ENCODE measurements at regions not wholly inside any gene's neighbourhood (a gene's known extent, or its start where the extent isn't known, plus 50 kb on each side); places are given as distances from the start of the nearest gene placed in this dataset.
"Not testable (repeated sequence)": the region's sequence is repeated elsewhere in the genome, so short reads cannot be mapped to it uniquely, and the experiment has no call there.

GRCh38 chr17:77843255-77843895, 115.1 kb upstream of the TNRC6C start:
- H3K9me3 ChIP-seq (ENCODE audit: control insufficient read depth, insufficient read depth, low read length); H3K27me3 ChIP-seq (ENCODE audit: control insufficient read depth, insufficient read depth, low read length); H3K36me3 ChIP-seq (ENCODE audit: control insufficient read depth, insufficient read depth, low read length); H3K4me3 ChIP-seq (ENCODE audit: low read length); H3K27ac ChIP-seq (ENCODE audit: low read length); H3K4me1 ChIP-seq (ENCODE audit: control insufficient read depth, insufficient read depth, low read length); DNase-seq (ENCODE audit: low read depth, low spot score): not testable (repeated sequence)
- no CpG with 5 or more reads among the region's 13 CpGs for WGBS (ENCODE audit: insufficient coverage, insufficient read length)

- no peaks in the 10 kb centered on the region for H3K36me3 ChIP-seq (ENCODE audit: control insufficient read depth, insufficient read depth, low read length)
- H3K27me3 ChIP-seq (ENCODE audit: control insufficient read depth, insufficient read depth, low read length), result no peaks in the 10 kb centered on the region
- H3K4me3 ChIP-seq (ENCODE audit: low read length), result no peak overlapping the region
- WGBS (ENCODE audit: insufficient coverage, insufficient read length), result no CpG with 5 or more reads among the region's 2 CpGs
- H3K27ac ChIP-seq (ENCODE audit: low read length), result no peak overlapping the region
- DNase-seq (ENCODE audit: low read depth, low spot score), result no peak
- no peaks in the 10 kb centered on the region for H3K9me3 ChIP-seq (ENCODE audit: control insufficient read depth, insufficient read depth, low read length)
- H3K4me1 ChIP-seq (ENCODE audit: control insufficient read depth, insufficient read depth, low read length), result no peaks in the 10 kb centered on the region
Observed at GRCh38 chr17:77843896-77844295, 114.6 kb upstream of the TNRC6C start.

GRCh38 chr17:77844681-77845080, 113.8 kb upstream of the TNRC6C start:
- Histone ChIP-seq H3K27ac (ENCODE audit: low read length) (no peak overlapping the region), H3K36me3 (ENCODE audit: control insufficient read depth, insufficient read depth, low read length) (no peaks in the 10 kb centered on the region), H3K9me3 (ENCODE audit: control insufficient read depth, insufficient read depth, low read length) (no peaks in the 10 kb centered on the region), H3K27me3 (ENCODE audit: control insufficient read depth, insufficient read depth, low read length) (no peaks in the 10 kb centered on the region), H3K4me3 (ENCODE audit: low read length) (no peak overlapping the region), H3K4me1 (ENCODE audit: control insufficient read depth, insufficient read depth, low read length) (no peaks in the 10 kb centered on the region)
- WGBS (ENCODE audit: insufficient coverage, insufficient read length), result no CpG with 5 or more reads among the region's 11 CpGs
- DNase-seq (ENCODE audit: low read depth, low spot score), result no peak

DNA sequence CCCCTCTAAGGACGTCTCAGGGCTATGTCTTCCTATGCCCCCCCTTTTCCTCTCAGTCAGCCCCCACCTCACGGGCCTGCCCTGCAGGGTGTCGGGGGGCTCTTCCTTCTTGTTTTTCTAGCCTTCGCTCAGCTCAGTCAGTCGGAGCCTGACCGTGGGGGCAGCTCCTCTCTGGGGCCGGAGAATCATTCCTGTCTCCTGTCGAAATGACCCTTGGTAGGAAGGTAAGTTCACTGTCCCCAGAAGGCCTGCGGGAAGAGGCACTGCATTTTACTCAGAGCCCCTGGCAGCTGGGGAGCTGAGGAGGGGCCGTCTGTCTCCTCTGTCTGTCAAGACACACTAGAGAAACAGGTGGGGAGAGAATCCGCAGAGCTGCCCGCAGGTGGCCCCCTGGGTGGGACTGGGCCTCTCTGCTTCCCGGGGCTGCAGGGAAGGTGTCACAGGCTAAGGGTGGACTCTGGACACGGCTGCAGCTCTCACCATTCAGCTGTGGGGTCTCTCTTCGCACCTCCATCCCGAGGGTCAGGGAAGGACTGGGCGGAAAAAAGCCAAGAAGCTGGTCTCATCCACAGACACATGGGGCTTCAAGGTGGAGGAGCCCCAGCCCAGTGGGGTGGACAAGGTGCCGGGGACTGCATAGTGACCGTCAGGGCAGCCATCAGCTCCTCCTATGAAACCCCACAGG, 112.8 kb upstream of the TNRC6C start:
- Histone ChIP-seq H3K36me3 (ENCODE audit: control insufficient read depth, insufficient read depth, low read length) (no peaks in the 10 kb centered on the region), H3K27ac (ENCODE audit: low read length) (no peak overlapping the region), H3K27me3 (ENCODE audit: control insufficient read depth, insufficient read depth, low read length) (no peaks in the 10 kb centered on the region), H3K9me3 (ENCODE audit: control insufficient read depth, insufficient read depth, low read length) (no peaks in the 10 kb centered on the region), H3K4me1 (ENCODE audit: control insufficient read depth, insufficient read depth, low read length) (no peaks in the 10 kb centered on the region), H3K4me3 (ENCODE audit: low read length) (no peak overlapping the region)
- no peak for DNase-seq (ENCODE audit: low read depth, low spot score)
- WGBS (ENCODE audit: insufficient coverage, insufficient read length), result no CpG with 5 or more reads among the region's 19 CpGs

DNA sequence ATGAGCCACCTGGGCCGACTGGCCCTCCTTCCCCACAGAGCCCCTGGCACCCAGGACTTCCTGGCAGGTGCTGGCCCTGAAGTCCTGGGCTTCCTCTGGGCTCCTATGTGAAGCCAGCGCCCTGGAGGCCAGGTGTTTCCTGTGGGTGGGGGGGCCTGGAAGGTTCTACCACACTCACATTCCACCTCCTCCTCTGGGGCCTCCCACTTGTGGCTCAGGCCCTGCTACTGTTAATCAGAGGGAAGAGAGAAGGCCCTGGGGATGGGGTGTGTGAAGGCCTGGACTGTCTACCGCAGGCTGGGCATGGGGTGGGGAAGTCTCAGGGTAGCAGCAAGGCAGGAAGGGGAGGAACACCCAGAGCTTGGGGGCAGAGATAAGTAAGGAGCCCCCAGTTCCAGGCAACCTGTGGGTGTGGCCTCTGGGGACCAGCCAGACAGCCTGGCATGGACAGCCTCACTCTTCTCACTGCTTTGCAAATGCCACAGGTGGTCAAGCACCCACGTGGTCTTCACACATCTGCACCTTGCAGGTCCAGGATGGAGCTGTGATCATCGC, 111.9 kb upstream of the TNRC6C start:
- WGBS (ENCODE audit: insufficient coverage, insufficient read length), result no CpG with 5 or more reads among the region's 5 CpGs
- Histone ChIP-seq H3K27me3 (ENCODE audit: control insufficient read depth, insufficient read depth, low read length) (no peaks in the 10 kb centered on the region), H3K36me3 (ENCODE audit: control insufficient read depth, insufficient read depth, low read length) (no peaks in the 10 kb centered on the region), H3K27ac (ENCODE audit: low read length) (no peak overlapping the region), H3K4me1 (ENCODE audit: control insufficient read depth, insufficient read depth, low read length) (no peaks in the 10 kb centered on the region), H3K9me3 (ENCODE audit: control insufficient read depth, insufficient read depth, low read length) (no peaks in the 10 kb centered on the region), H3K4me3 (ENCODE audit: low read length) (no peak overlapping the region)
- no peak for DNase-seq (ENCODE audit: low read depth, low spot score)

GRCh38 chr17:77847221-77848085, 111.0 kb upstream of the TNRC6C start:
- Histone ChIP-seq H3K9me3 (ENCODE audit: control insufficient read depth, insufficient read depth, low read length) (no peaks in the 10 kb centered on the region), H3K4me3 (ENCODE audit: low read length) (no peak overlapping the region), H3K36me3 (ENCODE audit: control insufficient read depth, insufficient read depth, low read length) (no peaks in the 10 kb centered on the region), H3K27me3 (ENCODE audit: control insufficient read depth, insufficient read depth, low read length) (no peaks in the 10 kb centered on the region), H3K4me1 (ENCODE audit: control insufficient read depth, insufficient read depth, low read length) (no peaks in the 10 kb centered on the region), H3K27ac (ENCODE audit: low read length) (no peak overlapping the region)
- WGBS (ENCODE audit: insufficient coverage, insufficient read length), result no CpG with 5 or more reads among the region's 20 CpGs
- no peak for DNase-seq (ENCODE audit: low read depth, low spot score)

GRCh38 chr17:77848257-77848656, 110.2 kb upstream of the TNRC6C start:
- Histone ChIP-seq H3K27me3 (ENCODE audit: control insufficient read depth, insufficient read depth, low read length) (no peaks in the 10 kb centered on the region), H3K4me1 (ENCODE audit: control insufficient read depth, insufficient read depth, low read length) (no peaks in the 10 kb centered on the region), H3K9me3 (ENCODE audit: control insufficient read depth, insufficient read depth, low read length) (no peaks in the 10 kb centered on the region), H3K27ac (ENCODE audit: low read length) (no peak overlapping the region), H3K4me3 (ENCODE audit: low read length) (no peak overlapping the region), H3K36me3 (ENCODE audit: control insufficient read depth, insufficient read depth, low read length) (no peaks in the 10 kb centered on the region)
- no peak for DNase-seq (ENCODE audit: low read depth, low spot score)
- no CpG with 5 or more reads among the region's 12 CpGs for WGBS (ENCODE audit: insufficient coverage, insufficient read length)

DNA sequence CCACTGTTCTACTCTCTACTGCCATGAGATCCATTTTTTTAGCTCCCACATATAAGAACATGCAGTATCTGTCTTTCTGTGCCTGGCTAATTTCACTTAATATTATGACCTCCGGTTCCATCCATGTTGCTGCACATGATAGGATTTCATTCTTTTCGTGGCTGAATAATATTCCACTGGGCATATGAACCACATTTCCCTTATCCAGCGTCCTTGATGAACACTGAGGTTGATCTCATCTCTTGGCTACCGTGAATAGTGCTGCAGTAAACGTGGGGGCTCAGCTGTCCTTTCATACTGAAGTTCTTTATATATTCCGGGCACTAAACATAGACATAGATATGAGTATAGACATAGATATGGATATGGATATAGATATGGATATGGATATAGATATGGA, 109.3 kb upstream of the TNRC6C start:
- no peaks in the 10 kb centered on the region for H3K27me3 ChIP-seq (ENCODE audit: control insufficient read depth, insufficient read depth, low read length)
- no CpG with 5 or more reads among the region's 6 CpGs for WGBS (ENCODE audit: insufficient coverage, insufficient read length)
- H3K4me3 ChIP-seq (ENCODE audit: low read length), result no peak overlapping the region

GRCh38 chr17:77851921-77852320, 106.6 kb upstream of the TNRC6C start:
- Histone ChIP-seq H3K9me3 (ENCODE audit: control insufficient read depth, insufficient read depth, low read length) (no peaks in the 10 kb centered on the region), H3K4me3 (ENCODE audit: low read length) (no peak overlapping the region), H3K27ac (ENCODE audit: low read length) (no peak overlapping the region), H3K36me3 (ENCODE audit: control insufficient read depth, insufficient read depth, low read length) (no peaks in the 10 kb centered on the region), H3K4me1 (ENCODE audit: control insufficient read depth, insufficient read depth, low read length) (no peaks in the 10 kb centered on the region), H3K27me3 (ENCODE audit: control insufficient read depth, insufficient read depth, low read length) (no peaks in the 10 kb centered on the region)
- DNase-seq (ENCODE audit: low read depth, low spot score), result no peak
- no CpG with 5 or more reads among the region's 5 CpGs for WGBS (ENCODE audit: insufficient coverage, insufficient read length)

More for the DNA sequence above, 109.3 kb upstream of the TNRC6C start:
- Histone ChIP-seq H3K27ac (ENCODE audit: low read length) (no peak overlapping the region), H3K4me1 (ENCODE audit: control insufficient read depth, insufficient read depth, low read length) (no peaks in the 10 kb centered on the region), H3K9me3 (ENCODE audit: control insufficient read depth, insufficient read depth, low read length) (no peaks in the 10 kb centered on the region), H3K36me3 (ENCODE audit: control insufficient read depth, insufficient read depth, low read length) (no peaks in the 10 kb centered on the region)
- no peak for DNase-seq (ENCODE audit: low read depth, low spot score)

- no peak overlapping the region for H3K27ac ChIP-seq (ENCODE audit: low read length)
- H3K4me3 ChIP-seq (ENCODE audit: low read length), result no peak overlapping the region
- no CpG with 5 or more reads among the region's 16 CpGs for WGBS (ENCODE audit: insufficient coverage, insufficient read length)
- H3K27me3 ChIP-seq (ENCODE audit: control insufficient read depth, insufficient read depth, low read length), result no peaks in the 10 kb centered on the region
- H3K36me3 ChIP-seq (ENCODE audit: control insufficient read depth, insufficient read depth, low read length), result no peaks in the 10 kb centered on the region
- DNase-seq (ENCODE audit: low read depth, low spot score), result no peak
- H3K4me1 ChIP-seq (ENCODE audit: control insufficient read depth, insufficient read depth, low read length), result no peaks in the 10 kb centered on the region
- H3K9me3 ChIP-seq (ENCODE audit: control insufficient read depth, insufficient read depth, low read length), result no peaks in the 10 kb centered on the region
Observed at GRCh38 chr17:77852731-77853130, 105.8 kb upstream of the TNRC6C start.

All from iPS DF 6.9 (cell line).